ENCODE measurements at regions not wholly inside any gene's neighbourhood (a gene's known extent, or its start where the extent isn't known, plus 50 kb on each side); places are given as distances from the start of the nearest gene placed in this dataset.

- no peaks in the 10 kb centered on the region for H3K36me3 ChIP-seq
- no peak overlapping the region for H3K4me3 ChIP-seq
- no peak for TF ChIP-seq CTCF (IDR thresholded peaks at IDR 0.05)
- ATAC-seq (ENCODE audit: insufficient number of reproducible peaks, low FRiP score, low read depth), result no peak
- no peak for DNase-seq (ENCODE audit: low spot score)
- no peaks in the 10 kb centered on the region for H3K27me3 ChIP-seq (replicated peaks; ENCODE audit: insufficient read depth)
- no peaks in the 10 kb centered on the region for H3K4me1 ChIP-seq (ENCODE audit: control insufficient read depth in 1 of 2, low read depth in 2 of 2)
- H3K9me3 ChIP-seq, result no peaks in the 10 kb centered on the region
- H3K27ac ChIP-seq, result no peak overlapping the region
Measured at GRCh38 chr7:136055266-136055665, 78.1 kb upstream of the MTPN start.

- H3K36me3 ChIP-seq, result no peaks in the 10 kb centered on the region
- no peak overlapping the region for H3K4me3 ChIP-seq
- H3K27me3 ChIP-seq (replicated peaks; ENCODE audit: insufficient read depth), result no peaks in the 10 kb centered on the region
- H3K27ac ChIP-seq, result no peak overlapping the region
- DNase-seq (ENCODE audit: low spot score), result no peak
- TF ChIP-seq CTCF (IDR thresholded peaks at IDR 0.05), result no peak
- no peaks in the 10 kb centered on the region for H3K4me1 ChIP-seq (ENCODE audit: control insufficient read depth in 1 of 2, low read depth in 2 of 2)
- no peak for ATAC-seq (ENCODE audit: insufficient number of reproducible peaks, low FRiP score, low read depth)
- no peaks in the 10 kb centered on the region for H3K9me3 ChIP-seq
Measured at GRCh38 chr7:136053689-136054485, 76.7 kb upstream of the MTPN start.

- H3K9me3 ChIP-seq, result no peaks in the 10 kb centered on the region
- no peak overlapping the region for H3K27ac ChIP-seq
- no peak overlapping the region for H3K4me3 ChIP-seq
- no peaks in the 10 kb centered on the region for H3K4me1 ChIP-seq (ENCODE audit: control insufficient read depth in 1 of 2, low read depth in 2 of 2)
- DNase-seq (ENCODE audit: low spot score), result no peak
- ATAC-seq (ENCODE audit: insufficient number of reproducible peaks, low FRiP score, low read depth), result no peak
- no peaks in the 10 kb centered on the region for H3K27me3 ChIP-seq (replicated peaks; ENCODE audit: insufficient read depth)
- H3K36me3 ChIP-seq, result no peaks in the 10 kb centered on the region
- no peak for TF ChIP-seq CTCF (IDR thresholded peaks at IDR 0.05)
Measured at GRCh38 chr7:136051203-136051928, 74.2 kb upstream of the MTPN start.

GRCh38 chr7:136050462-136050847 is 73.3 kb upstream of the MTPN start:
- ATAC-seq (ENCODE audit: insufficient number of reproducible peaks, low FRiP score, low read depth), result no peak
- H3K36me3 ChIP-seq, result no peaks in the 10 kb centered on the region
- no peak for TF ChIP-seq CTCF (IDR thresholded peaks at IDR 0.05)
- H3K27me3 ChIP-seq (replicated peaks; ENCODE audit: insufficient read depth), result no peaks in the 10 kb centered on the region
- no peak overlapping the region for H3K4me3 ChIP-seq
- DNase-seq (ENCODE audit: low spot score), result no peak
- H3K27ac ChIP-seq, result no peak overlapping the region
- H3K9me3 ChIP-seq, result no peaks in the 10 kb centered on the region
- no peaks in the 10 kb centered on the region for H3K4me1 ChIP-seq (ENCODE audit: control insufficient read depth in 1 of 2, low read depth in 2 of 2)

- DNase-seq (ENCODE audit: low spot score), result no peak
- Histone ChIP-seq H3K27ac (no peak overlapping the region), H3K36me3 (no peaks in the 10 kb centered on the region), H3K27me3 (replicated peaks; ENCODE audit: insufficient read depth) (no peaks in the 10 kb centered on the region), H3K4me1 (ENCODE audit: control insufficient read depth in 1 of 2, low read depth in 2 of 2) (no peaks in the 10 kb centered on the region), H3K4me3 (no peak overlapping the region), H3K9me3 (no peaks in the 10 kb centered on the region)
- ATAC-seq (ENCODE audit: insufficient number of reproducible peaks, low FRiP score, low read depth), result no peak
- TF ChIP-seq CTCF (IDR thresholded peaks at IDR 0.05), result no peak
Measured at GRCh38 chr7:136049818-136050461, 72.8 kb upstream of the MTPN start.
